Head of caudate nucleus (tissue), 42 donors: ENCODE measurements at regions not wholly inside any gene's neighbourhood (a gene's known extent, or its start where the extent isn't known, plus 50 kb on each side); places are given as distances from the start of the nearest gene placed in this dataset.
"Not testable (repeated sequence)": the region's sequence is repeated elsewhere in the genome, so short reads cannot be mapped to it uniquely, and the experiment has no call there.

Source experiments
- DNase-seq, 42 donors: peaks; one replicate each; pipeline versions ENCODE4 v3.0.0 to v3.0.0-alpha.2; 2020 to 2021; ENCODE audit warnings: mixed read lengths in 7 of 42
- intact Hi-C: fragments of 100-400 bp; cut with DNase I; formaldehyde crosslinking; loops from one replicate; pipeline ENCODE4 v1.15.0; 2022

DNA sequence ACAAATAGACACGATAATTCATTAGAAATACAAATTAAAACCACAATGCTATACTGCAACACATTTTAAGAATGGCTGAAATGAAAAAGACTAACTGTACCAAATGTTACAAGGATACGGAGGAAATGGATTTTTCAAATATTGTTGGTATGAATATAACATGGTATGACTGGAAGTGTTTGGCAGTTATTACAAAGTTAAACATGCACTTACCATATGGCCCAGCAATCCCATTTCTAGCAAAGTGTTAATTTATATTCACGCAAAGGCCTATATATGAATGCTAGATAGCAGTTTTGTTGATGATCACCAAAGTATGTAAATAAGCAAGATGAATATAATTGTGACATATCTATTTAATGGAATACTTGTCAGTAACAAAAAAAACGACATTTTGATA lies 497.8 kb upstream of the FSIP2 start:
- no peak for DNase-seq
- intact Hi-C loops = no loop called here

DNA sequence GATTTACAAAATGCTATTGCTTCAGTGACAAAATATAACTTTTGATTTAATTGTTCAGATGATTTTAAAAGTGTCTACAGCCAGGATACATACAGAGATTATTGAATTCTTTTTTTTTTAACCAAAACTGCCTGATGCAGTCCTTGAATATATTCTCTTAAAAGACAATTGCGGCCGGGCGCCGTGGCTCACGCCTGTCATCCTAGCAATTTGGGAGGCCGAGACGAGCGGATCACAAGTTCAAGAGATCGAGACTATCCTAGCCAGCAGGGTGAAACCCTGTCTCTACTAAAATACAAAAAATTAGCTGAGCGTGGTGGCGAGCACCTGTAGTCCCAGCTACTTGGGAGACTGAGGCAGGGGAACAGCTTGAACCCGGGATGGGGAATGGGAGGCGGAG lies 497.0 kb upstream of the FSIP2 start:
- intact Hi-C loops = no loop called here
- no peak for DNase-seq

DNA sequence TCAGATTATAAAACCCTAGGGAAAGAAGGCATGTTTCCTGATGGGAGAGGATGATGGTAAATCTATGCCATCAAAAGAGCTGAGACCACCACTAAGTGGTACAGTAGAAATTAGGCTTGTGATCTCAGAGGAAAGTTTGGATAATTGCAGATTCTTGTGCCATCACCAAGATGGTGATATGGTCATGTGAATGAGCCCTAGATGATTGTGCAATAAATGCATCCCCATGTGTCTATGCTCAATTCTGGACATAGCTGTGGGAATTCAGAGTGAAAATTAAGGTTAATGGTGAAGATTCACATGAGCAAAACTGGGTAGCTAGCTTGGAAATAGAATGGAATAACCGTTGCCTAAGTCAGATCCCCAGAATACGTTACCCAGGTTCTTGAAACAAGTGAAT lies 496.1 kb upstream of the FSIP2 start:
- no peak for DNase-seq
- intact Hi-C loops = no loop called here

DNA sequence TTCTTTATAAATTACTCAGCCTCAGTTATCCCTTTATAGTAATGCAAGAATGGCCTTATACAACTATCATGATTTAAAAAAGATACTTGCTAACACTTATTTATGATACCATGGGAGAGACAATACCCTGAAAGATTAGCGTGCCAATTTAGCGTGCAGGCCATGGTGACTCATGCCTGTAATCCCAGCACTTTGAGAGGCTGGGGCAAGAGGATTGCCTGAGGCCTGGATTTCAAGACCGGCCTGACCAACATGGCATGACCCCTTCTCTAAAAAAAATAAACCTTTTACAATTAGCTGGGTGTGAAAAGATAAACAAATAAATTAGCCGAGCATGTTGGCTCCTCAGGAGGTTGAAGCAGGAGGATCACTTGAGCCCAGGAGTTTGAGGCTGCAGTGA lies 493.4 kb upstream of the FSIP2 start:
- no peak for DNase-seq
- intact Hi-C loops = no loop called here

DNA sequence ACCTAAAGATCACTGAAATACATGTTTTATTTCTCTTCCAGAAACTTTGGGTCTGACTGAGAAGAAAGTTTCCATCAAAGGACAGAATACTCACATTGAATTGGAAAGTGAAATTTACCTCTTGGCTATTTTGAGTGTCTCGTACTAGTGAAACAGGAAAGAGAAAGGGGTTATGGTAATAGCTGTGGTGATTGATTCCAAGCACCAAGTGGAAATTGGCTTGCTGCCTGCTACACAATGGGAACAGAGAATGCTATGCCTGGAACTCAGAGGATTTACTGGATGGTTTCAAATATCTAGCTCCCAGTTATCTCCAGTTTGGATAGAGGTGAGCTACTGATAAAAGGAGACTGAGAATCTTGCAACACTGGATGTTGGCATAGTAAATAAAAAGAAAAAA lies 492.8 kb upstream of the FSIP2 start:
- peak in 1 of 42 donors; percentile 37 for DNase-seq
- intact Hi-C loops = no loop called here

DNA sequence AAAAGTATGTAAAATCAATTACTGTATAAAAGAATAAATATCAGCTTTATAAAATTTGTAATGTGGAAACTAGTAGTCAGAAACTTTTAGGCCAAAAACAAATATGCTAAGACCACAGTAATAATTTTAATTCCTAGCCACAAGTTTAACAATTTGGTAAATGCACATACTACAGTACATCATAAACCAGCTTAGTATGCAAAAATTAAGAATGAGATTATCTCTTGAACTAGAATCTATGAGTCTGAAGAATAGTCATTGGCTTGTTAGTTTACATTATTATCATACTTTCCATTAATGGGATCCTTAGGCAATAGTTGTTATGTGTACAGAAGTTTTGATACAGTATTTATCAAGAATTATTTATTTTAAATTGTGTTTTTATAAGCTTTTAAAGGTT lies 491.9 kb upstream of the FSIP2 start:
- DNase-seq = no peak
- intact Hi-C loops = no loop called here

DNA sequence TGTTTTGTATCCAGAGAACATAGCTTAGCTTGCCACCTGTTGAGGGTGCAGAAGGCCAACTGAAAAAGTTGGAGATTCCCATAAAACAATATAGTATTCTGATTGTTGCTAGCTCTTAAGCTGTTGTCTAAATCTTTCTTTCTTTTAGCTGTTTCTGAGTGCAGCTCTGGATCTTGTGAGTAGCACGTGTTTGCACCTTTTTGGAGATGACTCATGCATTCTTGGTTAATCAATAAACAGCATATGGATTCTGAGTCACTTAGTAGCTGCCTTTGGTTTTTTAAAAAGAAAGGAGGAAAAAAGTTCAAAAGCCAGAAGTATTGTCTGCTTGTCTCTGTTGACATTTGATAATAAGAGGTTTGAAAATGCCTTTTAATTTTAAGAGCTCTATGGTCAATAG lies 483.0 kb upstream of the FSIP2 start:
- intact Hi-C loops = no loop called here
- DNase-seq = no peak

DNA sequence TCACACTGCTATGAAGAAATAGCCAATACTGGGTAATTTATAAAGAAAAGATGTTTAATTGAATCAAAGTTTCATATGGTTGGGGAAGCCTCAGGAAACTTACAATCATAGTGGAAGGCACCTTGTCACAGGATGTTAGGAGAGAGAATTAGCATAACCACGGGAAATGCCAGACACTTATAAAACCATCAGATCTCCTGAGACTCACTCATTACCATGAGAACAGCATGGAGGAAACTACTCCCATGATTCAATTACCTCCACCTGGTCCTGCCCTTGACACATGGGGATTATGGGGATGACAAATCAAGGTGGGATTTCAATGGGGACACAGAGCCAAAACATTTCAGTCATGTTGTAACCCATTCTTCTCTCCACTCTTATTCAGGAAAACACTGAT lies 472.9 kb upstream of the FSIP2 start:
- no peak for DNase-seq
- intact Hi-C loops = no loop called here

DNA sequence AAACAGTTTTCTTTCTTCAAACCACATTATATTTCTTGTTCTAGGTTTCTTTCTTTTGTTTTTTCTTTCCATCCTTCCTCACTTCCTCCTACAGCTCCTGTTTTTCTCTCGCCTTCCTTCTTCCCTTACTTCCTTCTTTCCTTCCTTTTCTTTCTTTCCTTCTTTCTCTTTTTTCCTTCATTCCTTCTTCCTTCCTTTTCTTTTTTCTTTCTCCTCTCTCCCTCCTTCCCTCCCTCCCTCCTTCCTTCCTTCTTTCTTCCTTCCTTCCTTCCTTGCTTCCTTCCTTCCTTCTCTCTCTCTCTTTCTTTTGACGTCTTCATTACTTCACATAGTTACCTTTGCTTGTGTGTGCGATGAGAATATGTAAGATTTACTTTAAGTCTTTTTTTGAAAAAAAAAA lies 470.0 kb upstream of the FSIP2 start:
- intact Hi-C loops = no loop called here

DNA sequence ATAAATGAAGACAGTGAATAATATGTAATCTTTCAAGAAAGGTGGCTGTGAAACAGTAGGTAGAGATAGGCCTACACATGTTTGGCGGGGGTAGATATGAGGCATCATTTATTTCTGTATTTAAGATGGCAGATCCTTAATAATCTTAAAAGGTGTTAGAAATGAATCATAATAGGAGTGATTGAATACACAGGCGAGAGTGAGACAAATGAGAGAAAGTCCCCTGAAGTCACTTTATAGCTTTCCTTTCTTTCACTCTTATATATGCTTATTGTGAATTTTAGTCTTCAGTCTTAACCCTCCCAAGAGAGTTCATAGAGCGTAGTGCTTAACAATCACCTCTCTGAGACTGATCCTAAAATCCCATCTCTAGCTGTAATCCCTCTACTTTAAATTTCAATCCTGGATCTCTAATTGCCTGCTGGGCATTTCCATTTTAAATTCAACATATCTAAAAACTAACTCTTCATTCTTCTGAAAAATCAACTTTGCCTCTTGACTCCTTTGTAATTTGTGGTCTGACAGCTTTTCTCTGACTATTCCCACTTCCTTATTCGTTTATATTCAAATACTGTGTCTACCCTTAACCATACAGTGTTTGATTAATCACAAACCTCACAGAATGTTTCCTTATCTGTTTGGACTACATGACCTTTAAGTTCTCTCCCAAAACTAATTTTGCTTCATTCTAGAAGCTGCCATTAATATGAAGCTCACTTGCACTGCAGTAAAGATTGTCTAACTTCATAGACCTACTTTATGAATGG lies 463.7 kb upstream of the FSIP2 start:
- intact Hi-C loops = no loop called here
- no peak for DNase-seq

More for the DNA sequence above, 470.0 kb upstream of the FSIP2 start:
- no peak for DNase-seq

DNA sequence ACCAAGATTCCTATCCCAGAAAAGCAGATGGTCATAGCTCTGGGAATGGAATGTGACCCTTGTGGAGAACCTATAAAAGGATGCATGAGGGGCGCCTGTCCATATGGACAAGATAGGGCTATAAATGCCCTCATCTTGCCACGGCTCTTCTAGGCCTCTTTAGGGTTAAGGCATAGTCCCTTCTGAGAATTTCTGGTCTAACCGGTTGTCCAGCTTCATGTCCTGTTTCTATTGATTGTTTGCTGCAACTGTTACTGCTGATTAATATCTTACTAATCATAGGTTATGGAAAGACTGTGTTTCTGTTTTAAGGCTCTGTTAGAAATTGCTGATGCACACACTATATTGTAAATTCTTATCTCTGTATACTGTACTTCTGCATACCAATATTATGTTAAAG lies 462.6 kb upstream of the FSIP2 start:
- intact Hi-C loops, DNase-seq: not testable (repeated sequence)

DNA sequence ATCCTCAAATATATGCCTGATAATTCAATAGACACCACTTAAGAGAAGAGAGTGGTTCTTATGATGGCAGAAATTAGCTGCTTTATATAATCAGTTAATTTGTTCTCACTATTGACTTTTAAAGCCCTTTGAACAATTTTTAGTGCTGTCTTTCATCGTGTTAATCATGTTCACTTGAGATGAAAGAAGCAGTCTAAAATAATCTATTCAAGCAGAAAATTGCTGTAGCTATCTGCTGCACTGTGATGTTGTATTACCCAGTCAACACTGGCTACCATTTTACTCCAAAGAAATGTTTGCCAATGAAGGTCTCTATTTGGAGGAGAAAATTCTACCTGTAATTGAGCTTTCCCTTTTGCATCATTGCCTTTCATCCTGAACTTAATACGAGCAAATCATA lies 459.8 kb upstream of the FSIP2 start:
- no peak for DNase-seq
- intact Hi-C loops = no loop called here

DNA sequence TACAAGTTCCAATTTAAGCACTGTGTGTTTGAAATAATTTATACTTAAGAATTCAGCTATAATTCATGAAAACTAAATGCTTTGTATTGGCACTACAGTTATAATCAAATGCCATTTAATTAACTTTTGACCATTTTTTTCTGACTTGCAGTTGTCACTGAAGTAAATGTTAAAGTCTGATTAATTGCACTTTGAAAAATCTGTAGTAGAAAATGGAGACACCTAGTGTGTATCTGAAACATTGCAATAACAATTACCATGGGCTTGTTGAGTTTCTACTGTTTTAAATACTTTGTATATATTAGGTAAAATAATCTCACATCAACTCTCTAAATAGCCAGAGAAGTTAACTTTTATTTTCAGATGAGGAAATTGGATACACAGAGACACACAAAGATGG lies 458.6 kb upstream of the FSIP2 start:
- intact Hi-C loops = no loop called here

DNA sequence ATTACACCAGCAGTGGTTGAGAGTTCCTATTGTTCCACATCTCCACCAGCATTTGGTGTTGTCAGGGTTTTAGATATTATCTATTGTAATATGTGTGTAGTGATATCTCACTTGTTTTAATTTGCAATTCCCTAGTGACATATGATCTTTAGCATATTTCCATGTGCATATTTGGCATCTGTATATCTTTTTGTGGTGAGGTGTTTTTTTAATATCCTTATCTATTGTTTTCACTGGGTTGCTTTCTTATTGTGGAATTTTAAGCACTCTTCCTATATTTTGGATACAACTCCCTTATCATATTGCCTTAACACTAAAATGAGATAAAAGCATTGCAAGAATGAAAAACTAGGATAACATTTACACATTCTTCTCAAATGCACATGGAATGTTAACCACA lies 453.9 kb upstream of the FSIP2 start:
- no peak for DNase-seq
- intact Hi-C loops = no loop called here

More for the DNA sequence above, 458.6 kb upstream of the FSIP2 start:
- DNase-seq = no peak

DNA sequence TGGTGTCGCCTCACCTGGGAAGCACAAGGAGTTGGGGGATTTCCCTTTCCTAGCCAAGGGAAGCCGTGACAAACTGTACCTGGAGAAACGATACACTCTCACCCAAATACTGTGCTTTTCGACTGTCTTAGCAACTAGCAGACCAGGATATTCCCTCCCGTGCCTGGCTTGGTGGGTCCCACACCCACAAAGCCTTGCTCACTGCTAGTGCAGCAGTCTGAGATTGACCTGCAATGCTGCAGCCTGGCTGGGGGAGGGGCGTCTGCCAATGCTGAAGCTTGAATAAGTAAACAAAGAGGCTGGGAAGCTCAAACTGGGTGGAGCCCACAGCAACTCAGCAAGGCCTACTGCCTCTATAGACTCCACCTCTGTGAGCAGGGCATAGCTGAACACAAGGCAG lies 448.6 kb upstream of the FSIP2 start:
- DNase-seq = not testable (repeated sequence)

DNA sequence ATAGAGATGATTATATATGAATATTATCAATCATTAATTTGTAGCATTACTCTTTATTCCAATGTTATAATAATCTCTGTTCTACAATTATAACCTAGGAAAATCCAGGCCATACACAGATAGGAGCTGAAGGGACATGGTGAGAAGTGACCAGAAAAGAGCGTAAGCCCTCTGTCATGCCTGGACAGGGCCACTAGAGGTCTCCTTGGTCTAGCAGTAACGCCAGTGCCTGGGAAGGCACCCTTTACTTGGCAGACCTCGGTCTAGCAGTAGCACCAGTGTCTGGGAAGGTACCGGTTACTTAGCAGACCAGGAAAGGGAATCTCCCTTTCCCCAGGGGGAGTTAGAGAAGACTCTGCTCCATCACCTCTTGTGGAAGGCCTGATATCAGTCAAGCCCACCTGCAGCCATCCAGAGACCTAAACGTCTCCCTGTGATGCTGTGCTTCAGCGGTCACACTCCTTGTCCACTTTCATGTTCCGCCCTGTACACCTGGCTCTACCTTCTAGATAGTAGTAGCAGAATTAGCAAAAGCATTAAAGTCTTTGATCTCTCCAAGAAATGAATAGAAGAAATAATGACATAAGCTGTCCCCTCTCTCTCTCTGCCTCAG lies 447.5 kb upstream of the FSIP2 start:
- intact Hi-C loops = no loop called here
- peak in 15 of 42 donors; percentile 5 to 51 (median 24) for DNase-seq

More for the DNA sequence above, 448.6 kb upstream of the FSIP2 start:
- intact Hi-C loops = not testable (repeated sequence)

DNA sequence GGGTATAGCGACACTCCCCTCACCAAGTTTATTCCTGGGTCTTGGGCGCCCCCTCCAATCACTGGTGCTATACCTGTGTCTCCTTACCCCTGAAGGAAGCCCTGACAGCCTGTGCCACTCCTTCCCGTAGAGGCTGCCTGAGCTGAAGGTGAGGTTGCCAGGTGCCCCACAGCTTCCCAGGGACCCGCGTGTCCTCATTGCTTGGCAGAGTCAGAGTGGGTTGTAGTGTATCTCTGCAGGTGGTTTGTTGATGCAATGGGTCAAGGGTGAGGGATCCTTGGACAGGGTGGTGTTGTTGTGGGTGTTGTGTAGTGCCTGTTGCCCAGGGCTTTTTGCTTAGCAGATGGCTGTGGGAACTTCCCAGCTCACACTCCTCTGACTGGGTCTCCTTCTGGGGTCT lies 438.7 kb upstream of the FSIP2 start:
- no peak for DNase-seq
- intact Hi-C loops = no loop called here

DNA sequence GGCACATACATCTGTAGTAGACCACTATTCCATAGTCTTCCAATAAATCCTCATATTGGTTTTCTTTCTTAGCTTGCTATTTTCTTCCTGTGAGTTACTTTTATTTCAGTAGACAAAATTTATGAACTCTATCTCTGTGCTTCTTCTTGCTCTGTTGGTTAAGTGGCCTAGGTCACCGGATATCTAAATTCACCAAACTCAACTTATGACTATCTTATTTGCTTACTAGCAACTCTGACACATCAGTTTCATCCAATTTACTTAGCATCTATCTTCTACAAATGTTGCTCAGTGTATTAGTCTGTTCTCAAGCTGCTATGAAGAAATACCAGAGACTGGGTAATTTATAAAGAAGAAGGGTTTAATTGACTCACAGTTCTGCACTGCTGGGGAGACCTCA lies 432.5 kb upstream of the FSIP2 start:
- intact Hi-C loops = no loop called here
- no peak for DNase-seq

DNA sequence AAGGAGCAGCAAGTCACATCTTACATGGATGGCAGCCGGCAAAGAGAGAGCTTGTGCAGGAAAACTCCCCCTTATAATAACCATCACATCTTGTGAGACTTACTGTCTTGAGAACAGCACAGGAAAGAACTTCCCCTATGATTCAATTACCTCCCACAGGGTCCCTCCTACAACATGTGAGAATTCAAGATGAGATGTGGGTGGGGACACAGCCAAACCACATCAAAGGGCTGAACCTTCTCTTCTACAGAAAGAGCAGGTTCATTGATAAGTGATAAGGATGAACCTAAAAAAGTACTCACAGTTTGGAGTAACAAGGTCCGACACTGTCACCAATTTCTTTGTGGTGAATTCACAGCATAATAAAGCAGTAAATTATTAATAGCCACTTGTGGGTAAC lies 422.2 kb upstream of the FSIP2 start:
- DNase-seq = no peak
- intact Hi-C loops = no loop called here

DNA sequence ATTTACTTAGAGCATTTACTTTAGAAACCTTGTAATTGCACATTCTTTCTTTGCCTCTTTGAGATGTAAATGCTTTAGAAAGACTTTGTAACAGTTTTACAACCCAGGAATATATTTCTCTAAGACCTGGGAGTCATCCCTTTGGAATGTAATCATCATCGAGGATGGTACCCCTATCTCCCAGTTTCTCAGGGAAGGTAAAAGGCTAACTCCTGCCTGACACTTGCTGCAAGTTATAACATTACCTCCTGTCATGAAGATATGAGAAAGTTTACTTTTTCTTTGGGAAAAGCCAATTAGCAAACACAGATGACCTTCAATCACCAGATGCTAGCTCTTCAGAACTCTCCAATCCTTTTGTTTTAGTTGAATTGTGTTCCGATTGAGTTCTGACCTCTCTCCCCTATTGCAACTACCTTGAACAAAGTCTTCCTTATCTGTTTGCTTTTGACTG lies 420.3 kb upstream of the FSIP2 start:
- no peak for DNase-seq
- intact Hi-C loops = no loop called here

DNA sequence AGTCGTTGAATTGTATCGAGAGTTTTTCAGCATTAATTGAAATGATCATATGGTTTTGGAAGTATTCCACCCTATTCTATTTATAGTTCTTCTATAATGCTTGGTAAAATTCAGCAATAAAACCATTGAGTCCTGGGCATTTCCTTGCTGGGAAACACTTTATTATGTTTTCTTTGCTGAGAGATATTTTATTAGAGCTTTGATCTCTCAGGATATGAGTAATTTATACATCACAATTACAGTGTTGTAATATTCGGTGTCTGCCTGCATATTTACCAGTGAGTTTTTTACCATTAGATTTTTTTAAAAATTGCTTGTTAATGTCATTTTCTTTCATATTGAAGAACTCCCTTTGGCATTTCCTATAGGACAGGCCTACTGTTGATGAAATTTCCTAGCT lies 402.7 kb upstream of the FSIP2 start:
- intact Hi-C loops = no loop called here
- DNase-seq = no peak
